Sigmoid colon (tissue), 4 donors: ENCODE measurements at regions not wholly inside any gene's neighbourhood (a gene's known extent, or its start where the extent isn't known, plus 50 kb on each side); places are given as distances from the start of the nearest gene placed in this dataset.

Experiments used
- POLR2AphosphoS5 ChIP-seq, 4 donors: sonication (generic); formaldehyde crosslinking; IDR thresholded peaks; one replicate each; pipeline ENCODE4 v1.6.1; 2017; ENCODE audit warnings: antibody characterized with exemption in 4 of 4
- TF ChIP-seq, protein P1 (sequence below), 4 experiments: fragments of 450-650 bp in 3 of 4; fragments of 200-600 bp in 1 of 4; IDR thresholded peaks; one replicate each; pipeline ENCODE4 v1.5.1; 2016 to 2019; ENCODE audit warnings: antibody characterized with exemption in 4 of 4, mild to moderate bottlenecking in 3 of 4, moderate library complexity in 2 of 4

DNA sequence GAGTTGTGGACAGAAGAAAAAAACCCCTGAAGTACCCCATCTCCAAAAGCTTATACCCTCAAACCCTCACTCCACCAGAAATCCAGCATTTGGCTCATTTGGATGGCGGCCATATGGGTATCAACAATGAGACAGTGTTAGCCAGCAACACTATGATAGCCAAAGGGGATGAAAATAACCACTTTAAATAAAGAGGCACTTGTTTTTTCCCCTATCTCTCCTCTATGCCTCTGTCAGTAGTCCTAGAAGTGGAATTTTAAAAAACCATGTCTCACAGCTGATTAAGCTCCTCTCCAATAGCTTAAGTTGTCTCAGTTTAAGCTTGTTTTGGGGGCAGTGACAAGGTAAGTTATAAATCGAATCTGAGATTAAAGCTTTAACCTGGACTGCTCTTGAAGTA is 124.0 kb downstream of the MOSPD2 start:
- TF ChIP-seq, protein P1, sequence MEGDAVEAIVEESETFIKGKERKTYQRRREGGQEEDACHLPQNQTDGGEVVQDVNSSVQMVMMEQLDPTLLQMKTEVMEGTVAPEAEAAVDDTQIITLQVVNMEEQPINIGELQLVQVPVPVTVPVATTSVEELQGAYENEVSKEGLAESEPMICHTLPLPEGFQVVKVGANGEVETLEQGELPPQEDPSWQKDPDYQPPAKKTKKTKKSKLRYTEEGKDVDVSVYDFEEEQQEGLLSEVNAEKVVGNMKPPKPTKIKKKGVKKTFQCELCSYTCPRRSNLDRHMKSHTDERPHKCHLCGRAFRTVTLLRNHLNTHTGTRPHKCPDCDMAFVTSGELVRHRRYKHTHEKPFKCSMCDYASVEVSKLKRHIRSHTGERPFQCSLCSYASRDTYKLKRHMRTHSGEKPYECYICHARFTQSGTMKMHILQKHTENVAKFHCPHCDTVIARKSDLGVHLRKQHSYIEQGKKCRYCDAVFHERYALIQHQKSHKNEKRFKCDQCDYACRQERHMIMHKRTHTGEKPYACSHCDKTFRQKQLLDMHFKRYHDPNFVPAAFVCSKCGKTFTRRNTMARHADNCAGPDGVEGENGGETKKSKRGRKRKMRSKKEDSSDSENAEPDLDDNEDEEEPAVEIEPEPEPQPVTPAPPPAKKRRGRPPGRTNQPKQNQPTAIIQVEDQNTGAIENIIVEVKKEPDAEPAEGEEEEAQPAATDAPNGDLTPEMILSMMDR (IDR thresholded peaks at IDR 0.05), result no peak
- TF ChIP-seq POLR2AphosphoS5 (IDR thresholded peaks at IDR 0.05), result no peak
